RPMI7951 (cell line): ENCODE measurements at regions not wholly inside any gene's neighbourhood (a gene's known extent, or its start where the extent isn't known, plus 50 kb on each side); places are given as distances from the start of the nearest gene placed in this dataset.
A peak's percentile ranks its signal among the peaks of the same experiment; 100 is the strongest.

ENCODE experiments used
- DNase-seq: peaks from one replicate; pipeline ENCODE4 v3.0.0-alpha.2; 2012; ENCODE audit warnings: low read depth

DNA sequence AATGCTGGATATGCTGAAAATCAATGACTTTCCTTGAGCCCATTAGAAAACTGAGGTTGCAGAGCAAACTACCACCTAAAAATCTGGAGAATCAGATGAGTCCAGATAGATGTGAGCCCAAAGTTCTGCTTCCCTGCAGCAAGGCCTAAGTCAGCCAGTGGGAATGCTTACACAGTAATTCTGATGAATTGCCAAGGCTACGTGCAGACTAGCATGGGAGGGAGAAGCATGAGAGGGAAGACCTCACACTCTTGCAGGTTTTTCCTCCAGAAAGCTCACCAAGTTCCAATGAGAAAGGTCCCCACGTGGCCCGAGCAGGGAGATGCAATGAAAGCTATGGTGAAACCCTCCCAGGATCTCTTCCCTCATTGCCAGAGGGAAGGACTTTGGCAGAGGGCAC, 104.8 kb upstream of the SIRPA start:
- no peak for DNase-seq

DNA sequence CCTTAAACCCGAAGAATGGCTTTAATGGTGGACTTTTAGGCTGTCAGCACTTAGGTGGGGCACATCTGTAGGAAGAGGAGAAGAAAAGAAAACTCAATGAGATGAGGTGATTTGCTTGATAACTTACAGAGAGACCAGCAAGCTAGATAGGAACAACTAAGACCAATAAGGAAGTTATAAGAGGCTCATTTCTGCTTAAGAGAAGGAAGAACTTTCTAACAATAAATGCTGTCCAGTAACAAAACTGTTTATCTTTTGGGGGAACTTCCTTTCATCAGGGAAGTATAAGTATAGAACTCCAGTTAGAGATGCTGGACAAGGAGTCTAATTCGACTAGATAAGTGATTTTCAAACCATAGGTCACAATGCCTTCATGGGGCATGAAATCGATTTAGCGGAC, 107.2 kb upstream of the SIRPA start:
- no peak for DNase-seq

DNA sequence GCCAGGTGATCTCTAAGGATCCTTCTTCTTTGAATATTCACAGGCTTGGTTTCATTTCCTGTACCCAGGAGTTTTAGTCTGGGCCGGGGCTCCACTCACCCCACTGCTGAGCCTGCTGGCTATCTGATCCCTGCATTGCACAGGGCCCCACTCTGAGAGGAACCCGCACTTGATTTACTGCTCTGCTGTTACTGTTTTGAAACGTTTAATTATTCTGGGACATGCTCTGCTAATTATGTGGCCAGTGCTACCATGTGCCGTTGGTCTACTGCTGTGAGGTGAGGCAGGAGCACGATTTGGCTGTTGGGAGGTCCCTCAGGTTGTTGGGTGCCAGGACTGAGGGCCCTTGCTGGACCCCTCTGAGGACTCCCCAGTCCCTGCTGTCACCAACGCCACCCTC, 108.7 kb upstream of the SIRPA start:
- no peak for DNase-seq

DNA sequence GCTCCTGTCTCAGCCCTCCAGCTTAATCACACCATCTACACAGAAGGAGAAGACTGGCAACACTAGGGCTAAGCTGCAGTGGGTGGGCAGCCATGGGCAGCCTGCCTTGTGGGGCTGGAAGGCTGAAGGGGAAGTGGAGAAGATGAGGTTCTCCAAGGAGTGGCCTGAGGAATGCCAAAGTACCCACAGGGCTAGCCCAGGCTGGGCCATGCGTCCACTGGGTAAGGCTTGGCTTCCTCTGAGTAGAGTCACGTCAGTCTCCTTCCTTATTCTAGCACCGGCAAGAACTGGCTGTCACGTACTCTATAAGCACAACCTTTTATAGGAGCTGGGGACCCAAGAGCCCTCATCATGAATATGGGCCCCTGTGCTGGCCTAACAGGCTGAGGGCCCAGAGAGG, 110.6 kb upstream of the SIRPA start:
- no peak for DNase-seq

DNA sequence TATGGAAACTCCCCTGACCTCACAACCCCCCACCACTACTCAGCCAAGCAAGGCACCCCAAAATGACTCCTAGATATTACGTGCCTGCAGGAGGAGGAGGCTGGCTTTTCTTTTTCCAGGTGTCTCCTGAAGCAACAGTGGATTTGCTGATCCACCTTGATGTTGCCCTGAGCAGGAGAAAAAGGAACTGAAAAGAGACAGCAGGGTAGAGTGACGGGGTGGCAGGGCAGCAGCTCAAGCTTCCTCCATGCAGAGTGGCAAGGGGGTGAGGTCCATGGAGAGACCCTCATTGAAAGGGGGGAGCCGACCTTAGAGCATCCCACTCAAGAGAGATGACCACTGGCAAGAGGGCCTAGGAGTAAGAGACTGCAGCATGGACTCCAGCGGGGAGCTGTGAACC, 112.0 kb upstream of the SIRPA start:
- no peak for DNase-seq

DNA sequence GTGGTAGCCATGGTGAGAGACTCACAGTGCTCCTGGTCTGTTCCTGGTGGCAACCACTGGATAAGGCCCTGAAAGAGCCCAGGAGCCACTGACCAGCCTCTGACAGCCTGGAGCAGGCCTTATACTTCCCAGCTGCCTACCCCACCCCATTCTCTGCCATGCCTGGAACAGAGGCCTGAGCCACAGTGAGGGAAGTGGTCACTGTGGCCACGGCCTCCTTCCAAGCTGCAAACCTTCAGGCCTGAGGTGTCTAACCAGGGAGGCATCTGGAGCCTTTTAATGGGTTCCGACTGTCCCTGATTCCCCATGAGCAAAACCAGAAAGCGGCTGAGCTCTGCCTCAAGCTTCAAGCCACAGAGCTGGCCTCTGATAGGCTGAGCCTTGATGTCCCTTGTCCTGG, 113.0 kb upstream of the SIRPA start:
- no peak for DNase-seq

DNA sequence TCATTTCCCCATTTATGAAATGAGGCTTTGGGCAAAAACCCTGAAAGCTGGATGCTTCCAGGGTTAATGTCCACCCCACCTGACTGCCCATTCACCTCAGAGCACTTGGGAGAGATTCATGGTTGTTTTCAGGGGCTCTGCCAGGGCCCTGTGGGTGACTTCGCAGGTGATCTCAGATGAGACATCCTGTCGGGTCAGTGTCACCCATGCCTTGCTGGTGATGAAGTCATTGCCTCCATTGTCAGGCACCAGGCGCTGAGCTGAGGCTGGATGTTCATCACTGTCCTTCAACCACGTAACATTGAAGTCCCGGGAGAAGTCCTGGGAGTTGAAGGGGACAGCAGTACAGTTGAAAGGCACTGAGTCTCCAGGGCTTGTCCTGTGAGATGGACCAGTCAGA, 115.6 kb upstream of the SIRPA start:
- no peak for DNase-seq

DNA sequence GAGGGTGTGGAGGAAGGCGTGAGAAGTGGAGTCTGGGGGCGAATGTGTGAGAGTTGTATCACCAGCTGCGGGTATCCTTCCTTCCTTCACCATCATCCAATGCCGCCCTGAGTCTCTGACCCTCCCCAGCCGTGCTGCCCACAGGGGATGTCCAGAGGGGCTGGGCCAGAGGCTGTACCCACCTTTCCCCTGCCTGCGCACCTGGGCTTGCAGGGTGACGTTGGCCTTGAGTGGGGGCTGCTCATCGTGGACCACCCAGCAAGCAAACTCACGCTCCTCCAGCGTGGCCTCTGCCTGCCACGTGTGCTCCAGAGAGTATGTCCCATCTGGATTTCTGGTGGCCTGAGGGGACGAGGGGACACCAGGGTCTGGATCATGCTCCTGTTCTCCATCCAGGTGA, 116.9 kb upstream of the SIRPA start:
- no peak for DNase-seq

DNA sequence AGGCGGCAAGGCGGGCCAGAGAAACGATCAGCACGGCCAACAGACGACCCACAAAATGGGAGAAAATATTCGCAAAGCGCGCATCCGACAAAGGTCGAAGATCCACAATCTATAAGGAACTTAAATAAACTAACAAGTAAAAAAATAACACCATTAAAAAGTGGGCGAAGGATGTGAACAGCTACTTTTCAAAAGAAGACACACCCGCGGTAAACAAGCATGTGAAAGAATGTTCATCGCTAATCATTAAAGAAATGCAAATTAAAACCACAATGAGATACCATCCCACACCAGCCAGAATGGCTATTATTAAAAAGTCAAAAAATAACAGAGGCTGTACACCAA, 117.8 kb upstream of the SIRPA start:
- DNase-seq: no peak

DNA sequence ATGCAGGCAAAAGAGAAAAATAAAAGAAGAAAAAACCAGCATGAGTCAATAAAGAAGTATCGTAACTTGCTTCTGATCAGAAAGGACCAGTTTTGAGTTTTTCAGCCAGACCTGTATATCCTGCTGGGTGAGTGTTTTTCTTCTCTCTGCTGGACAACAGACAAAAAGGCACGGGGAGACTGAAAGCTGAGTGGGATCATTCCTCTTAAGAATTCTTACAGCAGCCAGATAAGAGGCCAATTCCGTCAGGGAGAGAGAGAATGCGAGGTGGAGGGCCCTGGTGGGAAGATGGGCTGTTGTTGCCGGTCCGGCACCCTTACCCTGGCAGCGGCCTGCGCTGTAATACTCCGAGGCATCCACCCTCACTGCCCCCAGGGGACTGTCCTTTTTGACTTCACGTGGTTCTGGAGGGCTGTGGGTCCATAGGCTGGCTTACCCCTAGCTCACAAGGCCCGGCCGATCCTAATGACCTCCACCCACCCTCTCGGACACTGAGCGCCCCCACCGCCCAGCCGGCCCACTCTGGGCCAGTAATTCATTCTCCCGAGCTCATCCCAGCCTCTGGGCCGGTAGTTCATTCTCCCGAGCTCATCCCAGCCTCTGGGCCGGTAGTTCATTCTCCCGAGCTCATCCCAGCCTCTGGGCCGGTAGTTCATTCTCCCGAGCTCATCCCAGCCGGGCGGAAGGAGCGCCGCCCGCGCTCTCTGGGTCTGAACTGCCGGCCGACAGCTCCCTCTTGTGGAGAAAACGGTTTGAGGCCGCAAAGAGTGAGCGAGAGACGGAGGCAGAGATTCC, 118.3 kb upstream of the SIRPA start:
- peak; percentile 90 for DNase-seq

DNA sequence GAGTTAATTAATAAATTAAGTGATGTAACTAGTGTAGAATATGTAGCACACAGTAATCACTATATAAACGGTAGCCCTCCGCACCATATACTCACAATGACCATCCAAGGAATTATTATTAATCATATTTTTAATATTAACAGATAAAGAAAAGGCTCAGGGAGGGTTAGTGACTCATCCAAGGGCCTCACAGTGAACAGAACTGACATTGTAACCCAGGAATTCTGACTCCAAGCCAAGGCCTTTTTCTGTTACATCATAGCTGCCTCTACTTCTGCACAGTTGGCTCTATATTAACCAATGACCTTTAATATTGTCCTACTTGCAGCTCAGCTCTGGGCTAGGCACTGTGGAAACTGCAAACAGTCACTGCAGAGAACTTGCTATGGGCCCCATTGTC, 117.5 kb upstream of the SIRPG start:
- peak; percentile 32 for DNase-seq

DNA sequence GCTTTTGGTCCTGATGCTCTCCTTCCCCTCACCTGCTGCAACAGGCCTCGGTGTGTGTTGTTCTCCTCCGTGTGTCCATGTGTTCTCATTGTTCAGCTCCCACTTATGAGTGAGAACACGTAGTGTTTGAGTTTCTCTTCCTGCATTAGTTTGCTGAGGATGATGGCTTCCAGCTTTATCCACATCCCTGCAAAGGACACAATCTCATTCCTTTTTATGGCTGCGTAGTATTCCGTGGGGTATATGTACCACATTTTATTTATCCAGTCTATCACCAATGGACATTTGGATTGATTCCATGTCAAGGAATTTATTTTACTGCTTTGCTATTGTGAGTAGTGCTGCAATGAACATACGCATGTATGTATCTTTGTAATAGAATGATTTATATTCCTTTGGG, 116.9 kb upstream of the SIRPG start:
- no peak for DNase-seq

DNA sequence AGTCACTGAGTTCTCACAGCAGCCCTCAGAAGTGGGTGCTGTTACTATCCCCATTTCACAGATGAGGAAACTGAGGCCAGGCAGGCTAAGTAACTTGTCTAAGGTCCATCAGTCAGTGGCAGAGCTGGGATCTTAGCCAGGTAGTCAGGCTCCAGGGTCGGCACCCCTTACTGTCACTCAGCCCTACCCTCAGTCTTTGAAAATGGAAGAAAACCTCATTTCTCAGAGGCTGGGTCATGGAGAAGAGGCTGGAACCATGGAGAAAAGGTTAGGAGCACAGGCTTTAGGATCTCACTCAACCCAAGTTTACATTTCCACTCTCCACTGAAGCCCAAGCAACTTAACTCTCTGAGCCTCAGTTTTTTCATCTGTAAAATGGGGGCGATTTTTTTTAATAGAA, 116.2 kb upstream of the SIRPG start:
- no peak for DNase-seq

DNA sequence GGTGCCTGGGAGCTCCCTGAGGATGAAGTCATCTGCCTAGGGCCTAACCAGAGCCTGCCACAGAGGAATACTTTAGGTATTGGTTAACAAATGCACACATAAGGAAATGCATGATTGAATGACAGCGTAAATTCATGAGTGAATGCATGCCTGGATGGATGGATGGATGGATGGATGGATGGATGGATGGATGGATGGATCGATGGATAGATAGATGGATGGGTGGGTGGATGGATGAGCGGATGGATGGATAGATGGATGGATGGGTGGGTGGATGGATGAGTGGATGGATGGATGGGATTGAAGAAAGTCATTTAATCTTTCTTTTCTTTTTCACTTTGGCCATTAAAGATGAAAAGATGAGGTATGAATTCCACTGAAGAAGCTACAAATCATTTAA, 111.9 kb upstream of the SIRPG start:
- no peak for DNase-seq

DNA sequence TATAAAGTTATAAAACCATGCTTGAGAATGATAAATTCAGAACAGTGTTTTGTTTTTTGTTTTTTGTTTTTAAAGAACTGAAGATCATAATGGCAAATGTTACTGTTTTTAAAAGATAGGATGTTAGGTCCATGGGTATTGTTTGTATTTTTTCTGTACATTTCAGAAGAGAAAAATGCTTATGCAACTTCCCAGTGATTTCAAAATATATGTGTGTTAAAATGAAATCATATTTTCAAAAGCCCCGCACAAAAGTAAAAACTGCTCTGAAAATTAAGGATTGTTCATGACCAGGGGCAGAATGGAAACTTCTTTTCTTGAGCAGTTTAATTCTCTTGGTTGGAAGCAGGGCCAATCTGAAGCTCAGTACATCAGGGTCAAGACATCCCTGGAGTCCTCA, 109.2 kb upstream of the SIRPG start:
- no peak for DNase-seq

DNA sequence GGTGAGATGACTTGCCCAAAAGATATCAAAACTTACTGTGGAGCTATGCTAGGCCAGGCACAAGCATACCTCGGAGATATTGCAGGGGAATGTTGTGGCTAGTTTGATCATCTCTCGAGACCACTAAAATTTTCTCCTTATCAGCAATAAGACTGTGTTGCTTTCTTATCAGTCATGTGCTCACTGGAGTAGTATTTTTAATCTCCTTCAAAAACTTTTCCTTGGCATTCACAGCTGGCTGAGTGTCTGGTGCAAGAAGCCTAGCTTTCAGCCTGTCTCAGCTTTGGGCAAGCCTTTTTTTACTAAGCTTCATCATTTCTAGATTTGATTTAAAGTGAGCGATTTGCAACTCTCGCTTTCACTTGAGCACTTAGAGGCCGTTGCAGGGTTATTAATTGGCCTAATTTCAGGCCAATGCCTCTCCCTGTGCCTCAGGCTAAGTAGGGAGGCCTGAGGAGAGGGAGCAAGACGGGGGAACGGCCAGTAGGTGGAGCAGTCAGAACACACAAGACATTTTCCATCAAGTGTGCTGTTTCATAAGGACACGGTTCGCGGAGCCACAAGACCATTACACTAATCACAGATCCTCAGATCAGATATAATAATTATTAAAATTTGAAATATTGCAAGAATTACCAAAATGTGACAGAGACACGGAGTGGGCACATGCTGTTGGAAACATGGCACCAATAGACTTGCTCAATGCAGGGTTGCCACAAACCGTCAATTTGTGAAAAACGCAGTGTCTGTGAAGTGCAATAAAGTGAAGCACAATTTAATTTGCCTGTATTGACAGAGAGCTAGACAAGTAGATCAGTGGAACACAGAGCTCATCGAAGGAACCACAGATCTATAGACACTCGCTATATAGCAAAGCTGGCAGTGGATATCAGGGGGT, 106.8 kb upstream of the SIRPG start:
- peak; percentile 86 for DNase-seq

DNA sequence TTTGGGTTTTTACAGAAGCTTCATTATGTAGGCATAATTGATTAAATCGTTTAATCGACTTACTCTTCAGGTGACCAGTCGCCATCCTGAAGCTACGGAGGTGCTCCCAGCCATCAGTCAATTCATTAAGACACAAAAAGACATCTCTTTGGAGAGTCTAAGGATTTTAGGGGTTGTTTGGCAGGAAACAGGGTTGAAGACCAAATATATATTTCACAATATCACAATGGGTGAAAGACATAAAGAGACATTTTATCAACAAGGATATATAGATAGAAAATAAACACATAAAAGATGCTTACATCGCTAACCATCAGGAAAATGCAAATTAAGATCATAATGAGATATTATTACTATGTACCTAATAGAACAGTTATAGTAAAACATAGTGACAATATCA, 104.0 kb upstream of the SIRPG start:
- no peak for DNase-seq

DNA sequence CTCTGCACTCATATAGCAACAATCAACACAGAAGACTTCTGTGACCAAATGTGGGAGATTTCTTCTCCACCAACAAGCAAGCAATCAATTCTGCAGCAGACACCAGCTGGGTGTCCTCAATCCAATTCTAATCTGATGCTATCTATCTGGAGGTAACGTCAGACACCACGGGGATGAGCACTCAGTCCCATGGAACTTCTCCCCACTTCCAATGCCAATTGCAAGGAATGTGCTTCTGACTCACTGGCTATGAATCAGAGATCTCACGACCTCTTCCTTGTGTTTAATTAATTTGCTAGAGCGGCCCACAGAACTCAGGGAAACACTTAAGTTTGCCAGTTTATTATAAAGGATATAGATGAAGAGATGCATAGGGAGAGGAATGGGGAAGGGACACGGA, 103.5 kb upstream of the SIRPG start:
- peak; percentile 97 for DNase-seq

DNA sequence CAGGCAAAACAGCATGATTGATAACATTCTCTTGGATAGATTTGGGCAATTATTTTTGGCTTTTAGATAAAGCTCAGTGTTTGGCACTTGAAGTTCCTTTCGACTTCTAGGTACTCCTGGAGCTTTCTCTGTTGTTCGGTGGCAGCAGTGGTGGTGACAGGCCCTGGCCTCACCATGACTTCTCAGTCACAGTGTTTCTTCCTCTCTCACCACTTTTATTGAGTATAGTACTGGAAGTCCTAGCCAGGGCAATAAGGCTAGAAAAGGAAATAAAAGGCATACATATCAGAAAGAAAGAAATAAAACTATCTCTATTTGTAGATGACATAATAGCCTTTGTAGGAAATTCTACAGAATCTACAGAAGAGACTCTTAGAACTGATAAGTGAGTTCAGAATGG, 101.2 kb upstream of the SIRPG start:
- no peak for DNase-seq

DNA sequence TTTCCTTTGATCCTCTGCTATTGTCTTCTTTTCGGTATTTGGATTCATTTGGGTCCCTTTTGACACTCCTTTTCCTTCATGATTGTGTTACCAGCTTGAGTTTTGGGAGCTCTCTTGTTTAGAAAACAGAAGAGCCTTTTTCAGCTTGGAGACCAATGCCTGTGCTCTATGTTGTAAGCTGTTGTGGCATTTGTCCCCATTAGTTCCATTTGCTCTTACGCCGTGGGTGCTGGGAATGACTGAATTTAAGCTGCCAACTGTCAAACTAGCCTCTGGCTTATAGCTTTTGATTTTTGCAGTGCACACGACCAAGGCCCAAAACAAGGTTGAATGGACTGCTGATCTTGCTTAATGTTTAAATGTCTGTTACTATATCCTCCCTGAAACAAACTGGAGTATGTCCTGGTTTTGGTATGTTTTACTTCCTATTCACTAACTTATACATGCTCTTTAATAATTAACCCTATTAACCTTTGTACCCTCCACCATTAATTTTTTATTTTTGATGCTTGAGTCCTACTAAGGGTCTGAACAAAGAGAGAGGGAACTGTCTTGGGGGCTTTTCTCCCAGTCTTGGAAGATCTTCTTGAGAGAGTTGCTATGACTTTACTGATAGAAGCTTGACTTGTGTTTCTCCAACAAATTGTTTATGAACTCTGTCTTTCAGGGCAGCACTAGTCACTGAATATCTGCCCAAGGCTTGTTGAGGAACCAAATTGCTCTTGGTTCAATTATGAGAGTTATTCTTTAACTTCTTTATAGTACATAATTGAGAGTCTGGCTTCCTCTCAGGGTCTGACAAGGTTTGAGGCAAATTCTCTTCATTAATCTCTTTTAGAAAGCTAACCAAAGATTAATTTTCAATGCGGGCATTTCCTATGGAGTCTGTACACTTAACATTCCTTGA, 100.3 kb upstream of the SIRPG start:
- no peak for DNase-seq

DNA sequence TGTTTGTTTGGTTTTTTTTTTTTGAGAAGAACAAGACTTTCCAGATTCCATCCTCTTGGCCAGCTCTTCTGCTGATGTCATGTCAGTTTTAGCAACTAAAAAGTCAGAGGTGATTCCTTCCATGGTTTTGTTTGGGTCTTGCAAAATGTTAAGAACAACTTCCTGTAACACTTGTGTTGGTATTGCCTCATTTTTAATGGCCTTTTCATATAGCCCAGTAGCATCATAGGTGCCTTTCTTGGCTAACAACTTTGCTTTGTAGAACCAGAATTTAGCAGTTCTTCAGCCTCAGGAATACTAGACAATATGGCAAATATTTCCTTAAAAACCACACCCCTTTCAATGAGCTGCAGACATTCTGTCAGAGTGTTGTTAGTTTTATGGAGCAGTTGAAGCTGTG, 99.5 kb upstream of the SIRPG start:
- no peak for DNase-seq

DNA sequence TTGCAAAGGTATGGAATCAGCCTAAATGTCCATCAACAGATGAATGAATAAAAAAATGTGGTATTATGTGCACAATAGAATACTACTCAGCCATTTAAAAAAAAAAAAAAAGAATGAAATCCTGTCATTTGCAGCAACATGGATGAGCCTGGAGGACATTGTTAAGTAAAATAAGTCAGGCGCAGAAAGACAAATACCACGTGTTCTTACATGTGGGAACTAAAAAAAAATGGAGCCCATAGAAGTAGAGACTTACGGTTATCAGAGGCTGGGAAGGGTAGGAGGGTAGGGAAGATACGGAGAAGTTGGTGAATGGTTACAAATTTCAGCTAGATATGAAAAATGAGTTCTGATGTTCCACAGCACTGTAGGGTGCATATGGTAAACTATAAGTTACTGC, 97.2 kb upstream of the SIRPG start:
- no peak for DNase-seq
